B cell (primary cell): ENCODE measurements at regions not wholly inside any gene's neighbourhood (a gene's known extent, or its start where the extent isn't known, plus 50 kb on each side); places are given as distances from the start of the nearest gene placed in this dataset.

Source experiments
- ATAC-seq: fragments of 200-7000 bp; cut with Tn5 transposase; one replicate; pipeline ENCODE4 v1.10.0; 2021; ENCODE audit warnings: low read depth, mild to moderate bottlenecking, moderate number of reproducible peaks, moderate library complexity
- CTCF ChIA-PET: fragments of 350-600 bp; sonication (Branson Sonifier 250); formaldehyde crosslinking; loops from one replicate; lab custom pipeline; 2021; ENCODE audit warnings: antibody characterized with exemption, inconsistent platforms; lab: Charles Lee
- POLR2A ChIA-PET: fragments of 350-600 bp; sonication (Branson Sonifier 250); formaldehyde crosslinking; loops from one replicate; lab custom pipeline; 2021; ENCODE audit warnings: antibody characterized with exemption; lab: Charles Lee
- DNase-seq: peaks from one replicate; pipeline ENCODE4 v3.0.0; 2013
- H2AFZ ChIP-seq: 2 replicates; pipeline ENCODE4 v1.6.1; 2012; ENCODE audit warnings: mild to moderate bottlenecking, low read depth, low read length; ENCODE audit not compliant: insufficient read depth, poor library complexity, severe bottlenecking
- H3K27ac ChIP-seq, 2 donors: 1 replicate in 1 of 2; 2 replicates in 1 of 2; pipeline ENCODE4 v1.5.1; 2012 to 2013; ENCODE audit warnings: low read length in 2 of 2, mild to moderate bottlenecking in 2 of 2, moderate library complexity in 1 of 2
- H3K27me3 ChIP-seq, 4 experiments: fragments of 200-600 bp in 1 of 4; sonication (generic) in 1 of 4; replicated peaks in 1 of 4; 1 replicate in 2 of 4; 2 replicates in 2 of 4; pipeline versions ENCODE4 v1.6.1 to v1.7.0; 2013 to 2016; ENCODE audit warnings: low read length in 3 of 4, mild to moderate bottlenecking in 2 of 4, mixed read lengths in 1 of 4, moderate library complexity in 1 of 4; ENCODE audit not compliant: insufficient read depth in 4 of 4, control insufficient read depth in 3 of 4; ENCODE audit errors: control extremely low read depth in 1 of 4
- H3K36me3 ChIP-seq, 2 experiments: replicated peaks in 1 of 2; 1 replicate in 1 of 2; 2 replicates in 1 of 2; pipeline versions ENCODE4 v1.6.1 to v1.7.1; 2013; ENCODE audit warnings: low read length in 1 of 2; ENCODE audit not compliant: insufficient read depth in 2 of 2, control insufficient read depth in 1 of 2; ENCODE audit errors: control extremely low read depth in 1 of 2, extremely low read depth in 1 of 2
- H3K4me1 ChIP-seq, 2 donors: fragments of 200-600 bp in 1 of 2; sonication (generic) in 1 of 2; 1 replicate in 1 of 2; 2 replicates in 1 of 2; pipeline versions ENCODE4 v1.5.1 to v1.6.1; 2013 to 2017; ENCODE audit warnings: low read length in 2 of 2; ENCODE audit not compliant: control insufficient read depth in 2 of 2, insufficient read depth in 2 of 2
- H3K4me2 ChIP-seq: replicated peaks from 2 replicates; pipeline ENCODE3; 2012; ENCODE audit warnings: mild to moderate bottlenecking, low read depth, low read length; ENCODE audit not compliant: poor library complexity, severe bottlenecking
- H3K4me3 ChIP-seq, 5 experiments: fragments of 200-600 bp in 1 of 5; sonication (generic) in 1 of 5; 1 replicate in 3 of 5; 2 replicates in 2 of 5; pipeline versions ENCODE4 v1.5.1 to v1.7.0; 2011 to 2016; ENCODE audit warnings: low read length in 4 of 5, mild to moderate bottlenecking in 4 of 5, low read depth in 2 of 5, control low read depth in 1 of 5, moderate library complexity in 1 of 5; ENCODE audit not compliant: insufficient read depth in 1 of 5; ENCODE audit errors: control extremely low read depth in 1 of 5, extremely low read depth in 1 of 5
- H3K79me2 ChIP-seq: fragments of 200-600 bp; sonication (generic); one replicate; pipeline ENCODE4 v1.6.0; 2016; ENCODE audit warnings: low read length; ENCODE audit not compliant: control insufficient read depth, insufficient read depth
- H3K9ac ChIP-seq: fragments of 200-600 bp; sonication (generic); 2 replicates; pipeline ENCODE4 v1.6.1; 2017; ENCODE audit warnings: mild to moderate bottlenecking, low read length, moderate library complexity
- H3K9me3 ChIP-seq, 3 donors: one replicate each; pipeline versions ENCODE4 v1.6.1 to v1.7.1; 2013; ENCODE audit warnings: low read length in 2 of 3; ENCODE audit not compliant: control insufficient read depth in 2 of 3, insufficient read depth in 1 of 3; ENCODE audit errors: control extremely low read depth in 1 of 3
- H4K20me1 ChIP-seq: 2 replicates; pipeline ENCODE4 v1.6.0; 2012; ENCODE audit warnings: mild to moderate bottlenecking, low read length; ENCODE audit not compliant: insufficient read depth, control insufficient read depth, poor library complexity, severe bottlenecking
- H3K27ac Mint-ChIP-seq: one replicate; pipeline ENCODE4 v1.8.0; 2021; ENCODE audit warnings: mixed read lengths
- H3K27me3 Mint-ChIP-seq: one replicate; pipeline ENCODE4 v1.8.0; 2021; ENCODE audit warnings: mixed read lengths
- H3K4me1 Mint-ChIP-seq: one replicate; pipeline ENCODE4 v1.8.0; 2021; ENCODE audit warnings: mixed read lengths
- H3K4me3 Mint-ChIP-seq: one replicate; pipeline ENCODE4 v1.8.0; 2021; ENCODE audit warnings: mixed read lengths
- H3K9me3 Mint-ChIP-seq: one replicate; pipeline ENCODE4 v1.8.0; 2022; ENCODE audit warnings: mixed read lengths; ENCODE audit not compliant: insufficient read depth
- CTCF ChIP-seq: fragments of 200-600 bp; IDR thresholded peaks from one replicate; pipeline ENCODE4 v1.8.0; 2022; ENCODE audit warnings: antibody characterized with exemption, mild to moderate bottlenecking
- EZH2 ChIP-seq: IDR thresholded peaks from 2 replicates; pipeline ENCODE4 v1.6.1; 2012; ENCODE audit warnings: borderline replicate concordance, low read depth, mild to moderate bottlenecking, moderate library complexity, low read length; ENCODE audit not compliant: insufficient read depth, poor library complexity, severe bottlenecking
- WGBS: methylation state at CpG from one replicate; pipeline ENCODE4 v1.1.5; 2013; ENCODE audit warnings: missing lambda C conversion rate; ENCODE audit not compliant: insufficient coverage; 5-methylcytosine and 5-hydroxymethylcytosine counted together
- intact Hi-C: fragments of 100-400 bp; cut with micrococcal nuclease; formaldehyde crosslinking; loops from one replicate; pipeline ENCODE4 v1.10.0; 2022

DNA sequence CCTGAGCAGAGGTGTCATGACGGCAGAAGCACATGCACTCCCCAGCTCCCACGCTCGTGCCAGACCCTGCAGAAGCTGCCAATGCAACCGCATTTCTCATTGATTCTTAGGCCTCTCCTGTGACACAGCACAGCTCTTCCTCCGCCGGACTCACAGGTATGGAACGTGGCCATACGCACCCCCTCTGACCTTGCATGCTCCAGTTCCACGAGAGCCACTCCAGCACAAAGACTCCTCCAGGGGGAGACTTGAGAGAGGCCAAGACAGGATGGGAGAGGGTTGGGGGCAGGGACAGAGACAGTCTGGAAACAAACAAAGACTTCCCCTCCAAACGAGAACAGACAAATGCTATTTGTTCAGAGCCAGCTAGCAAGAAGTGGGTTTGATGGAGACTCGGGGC, 124.3 kb upstream of the PPP2R2D start:
- peaks cover 4% of the 10 kb centered on the region for H3K27me3 Mint-ChIP-seq
- Histone ChIP-seq H3K9ac (no peak overlapping the region), H3K4me2 (no peak overlapping the region), H3K27ac (no peak overlapping the region), H3K4me1 (no peaks in the 10 kb centered on the region), H3K27me3 (no peaks in the 10 kb centered on the region), H3K4me3 (no peak overlapping the region), H3K79me2 (no peaks in the 10 kb centered on the region), H3K9me3 (peaks cover 0 to 65% (median 21%) of the 10 kb centered on the region in 3 donors), H2AFZ (no peak overlapping the region), H3K36me3 (no peaks in the 10 kb centered on the region), H4K20me1 (no peaks in the 10 kb centered on the region)
- H3K4me3 Mint-ChIP-seq = no peak overlapping the region
- ChIA-PET POLR2A (no interaction called here), CTCF (no interaction called here)
- H3K9me3 Mint-ChIP-seq = peaks cover 18% of the 10 kb centered on the region
- no peak overlapping the region for H3K27ac Mint-ChIP-seq
- no peak for TF ChIP-seq CTCF
- WGBS = 91% methylated on average over 9 of the region's 11 CpGs
- DNase-seq (no peak), ATAC-seq (no peak)
- intact Hi-C loops = no loop called here
- H3K4me1 Mint-ChIP-seq = no peaks in the 10 kb centered on the region

DNA sequence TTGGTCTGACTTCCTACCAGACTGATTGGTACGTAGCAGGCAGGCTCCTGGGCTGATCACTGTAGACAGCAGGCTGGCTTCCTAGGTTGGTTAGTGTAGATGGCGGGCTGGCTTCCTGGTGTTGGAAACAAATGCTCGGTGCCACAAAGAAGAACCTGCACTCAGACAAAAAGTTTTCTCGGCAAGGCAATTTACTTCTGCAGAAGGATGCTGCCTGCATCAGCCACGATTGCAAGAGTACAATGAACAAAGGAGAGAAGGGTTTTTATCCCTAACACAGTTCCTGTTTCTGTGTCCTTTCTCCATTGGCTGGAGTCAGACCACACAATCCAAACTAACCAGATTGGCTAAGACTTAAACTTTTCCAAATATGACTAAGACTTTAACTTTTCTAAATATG, 123.6 kb upstream of the PPP2R2D start:
- POLR2A ChIA-PET = no interaction called here

More for the DNA sequence above, 123.6 kb upstream of the PPP2R2D start:
- Histone ChIP-seq H3K9ac (no peak overlapping the region), H3K79me2 (no peaks in the 10 kb centered on the region), H3K4me1 (no peaks in the 10 kb centered on the region), H3K9me3 (peaks cover 0 to 67% (median 21%) of the 10 kb centered on the region in 3 donors), H3K4me3 (no peak overlapping the region), H2AFZ (no peak overlapping the region), H3K36me3 (no peaks in the 10 kb centered on the region), H3K4me2 (no peak overlapping the region), H4K20me1 (no peaks in the 10 kb centered on the region), H3K27me3 (no peaks in the 10 kb centered on the region), H3K27ac (no peak overlapping the region)
- Mint-ChIP-seq H3K4me3 (no peak overlapping the region), H3K4me1 (no peaks in the 10 kb centered on the region), H3K27me3 (peaks cover 4% of the 10 kb centered on the region), H3K27ac (no peak overlapping the region), H3K9me3 (peaks cover 18% of the 10 kb centered on the region)
- intact Hi-C loops = no loop called here
- CTCF ChIA-PET = interaction anchor here (1.5 kb wide), 1 partner anchor 9 kb away, joined by 6 read pairs; no protein-coding TSS in a partner anchor
- TF ChIP-seq CTCF (no peak), EZH2 (no peak)
- DNase-seq = no peak
- 100% methylated on average over 4 of the region's 5 CpGs for WGBS
- no peak for ATAC-seq
